OCI-LY7 (cell line): ENCODE measurements at regions not wholly inside any gene's neighbourhood (a gene's known extent, or its start where the extent isn't known, plus 50 kb on each side); places are given as distances from the start of the nearest gene placed in this dataset.

Experiments used
- CTCF ChIP-seq: fragments of 200-600 bp; sonication (generic); conservative IDR thresholded peaks from 2 replicates; pipeline ENCODE4 v1.5.1; 2014; ENCODE audit warnings: mild to moderate bottlenecking, antibody characterized with exemption, low read length, moderate library complexity, mixed read lengths
- EZH2phosphoT487 ChIP-seq: fragments of 200-600 bp; sonication (generic); IDR thresholded peaks from 2 replicates; pipeline ENCODE4 v1.6.1; 2018; ENCODE audit warnings: low read depth, borderline replicate concordance, mild to moderate bottlenecking, mixed run types, antibody characterized with exemption, low read length, moderate library complexity, mixed read lengths

DNA sequence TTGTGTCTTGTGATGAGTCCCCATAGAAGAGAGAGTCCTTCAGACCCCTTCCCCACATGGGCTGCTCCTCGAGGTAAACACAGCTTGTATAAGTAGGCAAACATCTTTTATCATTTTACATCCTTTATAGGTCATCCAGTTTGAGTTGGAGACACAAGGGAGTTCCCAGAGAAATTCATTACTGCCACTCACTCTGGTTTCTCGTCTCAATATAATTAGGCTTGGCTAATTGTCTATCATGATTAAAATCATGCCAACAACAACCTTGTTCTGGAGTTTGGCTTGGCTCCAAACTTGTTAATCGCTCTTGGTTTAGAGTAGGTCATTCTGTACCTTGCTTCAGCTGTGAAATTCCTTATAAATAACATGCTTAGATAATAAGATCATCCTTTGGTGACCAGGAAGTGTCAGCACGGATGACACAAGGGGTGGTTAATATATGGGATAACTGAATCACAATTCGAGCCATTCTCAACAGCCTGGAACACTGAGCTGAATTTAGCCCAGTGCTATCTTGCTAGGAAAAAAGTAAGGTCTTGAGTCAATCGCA, 70.7 kb upstream of the DAB1 start:
- TF ChIP-seq CTCF, result no peak
- no peak for TF ChIP-seq EZH2phosphoT487
